Nephron progenitor cell (in vitro differentiated cells): ENCODE measurements at regions not wholly inside any gene's neighbourhood (a gene's known extent, or its start where the extent isn't known, plus 50 kb on each side); places are given as distances from the start of the nearest gene placed in this dataset.
"Not testable (repeated sequence)": the region's sequence is repeated elsewhere in the genome, so short reads cannot be mapped to it uniquely, and the experiment has no call there.

Experiments used
- DNase-seq: peaks from one replicate; pipeline ENCODE4 v3.0.0; 2021
- H3K27ac Mint-ChIP-seq: 2 replicates; pipeline ENCODE4 v1.8.0; 2021; ENCODE audit warnings: mild to moderate bottlenecking, moderate library complexity, mixed read lengths
- H3K27me3 Mint-ChIP-seq: 2 replicates; pipeline ENCODE4 v1.8.0; 2021; ENCODE audit warnings: mild to moderate bottlenecking, low read depth, mixed read lengths; ENCODE audit not compliant: poor library complexity
- H3K36me3 Mint-ChIP-seq: 2 replicates; pipeline ENCODE4 v1.8.0; 2021; ENCODE audit warnings: low read depth, mixed read lengths
- H3K4me1 Mint-ChIP-seq: 2 replicates; pipeline ENCODE4 v1.8.0; 2021; ENCODE audit warnings: mixed read lengths
- H3K4me3 Mint-ChIP-seq: 2 replicates; pipeline ENCODE4 v1.8.0; 2021; ENCODE audit warnings: mild to moderate bottlenecking, moderate library complexity, mixed read lengths
- H3K9me3 Mint-ChIP-seq: 2 replicates; pipeline ENCODE4 v1.8.0; 2021; ENCODE audit warnings: mild to moderate bottlenecking, moderate library complexity, mixed read lengths
- CTCF ChIP-seq: fragments of 200-600 bp; sonication (generic); IDR thresholded peaks from 2 replicates; pipeline ENCODE4 v1.5.0; 2021; ENCODE audit warnings: antibody characterized with exemption

GRCh38 chr19:27419217-27419616 is 1793.7 kb downstream of the UQCRFS1 start:
- H3K27me3 Mint-ChIP-seq, H3K4me1 Mint-ChIP-seq, DNase-seq, H3K36me3 Mint-ChIP-seq, H3K27ac Mint-ChIP-seq, H3K4me3 Mint-ChIP-seq: not testable (repeated sequence)
- H3K9me3 Mint-ChIP-seq: peaks cover 85% of the 10 kb centered on the region

- Mint-ChIP-seq H3K27me3 (no peaks in the 10 kb centered on the region), H3K27ac (no peak overlapping the region), H3K36me3 (no peaks in the 10 kb centered on the region), H3K9me3 (peaks cover 97% of the 10 kb centered on the region), H3K4me3 (no peak overlapping the region), H3K4me1 (no peaks in the 10 kb centered on the region)
- no peak for DNase-seq
- TF ChIP-seq CTCF: no peak
These were observed 1819.4 kb downstream of the UQCRFS1 start for GRCh38 chr19:27393591-27393990.

- Mint-ChIP-seq H3K27ac (no peak overlapping the region), H3K4me3 (no peak overlapping the region), H3K4me1 (no peaks in the 10 kb centered on the region), H3K36me3 (peaks cover 4% of the 10 kb centered on the region), H3K9me3 (peaks cover 97% of the 10 kb centered on the region), H3K27me3 (no peaks in the 10 kb centered on the region)
- DNase-seq: no peak
- no peak for TF ChIP-seq CTCF
These were observed 1820.8 kb downstream of the UQCRFS1 start for GRCh38 chr19:27392027-27392632.

GRCh38 chr19:27379306-27379705 is 1833.6 kb downstream of the UQCRFS1 start:
- DNase-seq, H3K27me3 Mint-ChIP-seq, H3K4me3 Mint-ChIP-seq, H3K4me1 Mint-ChIP-seq, H3K36me3 Mint-ChIP-seq, H3K27ac Mint-ChIP-seq: not testable (repeated sequence)
- H3K9me3 Mint-ChIP-seq: peaks cover 100% of the 10 kb centered on the region

GRCh38 chr19:27369603-27370002 is 1843.3 kb downstream of the UQCRFS1 start:
- not testable (repeated sequence) for H3K27me3 Mint-ChIP-seq, H3K36me3 Mint-ChIP-seq, H3K4me3 Mint-ChIP-seq, H3K4me1 Mint-ChIP-seq, DNase-seq, H3K27ac Mint-ChIP-seq
- peaks cover 96% of the 10 kb centered on the region for H3K9me3 Mint-ChIP-seq

- H3K9me3 Mint-ChIP-seq: peaks cover 100% of the 10 kb centered on the region
- not testable (repeated sequence) for H3K27me3 Mint-ChIP-seq, DNase-seq, H3K4me1 Mint-ChIP-seq, H3K36me3 Mint-ChIP-seq, H3K27ac Mint-ChIP-seq, H3K4me3 Mint-ChIP-seq
These were observed 1850.5 kb downstream of the UQCRFS1 start for GRCh38 chr19:27362438-27362837.

- H3K27ac Mint-ChIP-seq, DNase-seq, H3K4me3 Mint-ChIP-seq, H3K27me3 Mint-ChIP-seq, H3K36me3 Mint-ChIP-seq, H3K4me1 Mint-ChIP-seq: not testable (repeated sequence)
- H3K9me3 Mint-ChIP-seq: peaks cover 100% of the 10 kb centered on the region
These were observed 1857.4 kb downstream of the UQCRFS1 start for GRCh38 chr19:27355581-27355980.
